K562 (cell line): ENCODE measurements at regions not wholly inside any gene's neighbourhood (a gene's known extent, or its start where the extent isn't known, plus 50 kb on each side); places are given as distances from the start of the nearest gene placed in this dataset.
A peak's percentile ranks its signal among the peaks of the same experiment; 100 is the strongest.

ENCODE experiments used
- ATAC-seq: fragments of 200-7000 bp; cut with Tn5 transposase; 3 replicates; pipeline ENCODE4 v1.9.1; 2020; ENCODE audit warnings: moderate library complexity
- BruUV-seq: library from RNA; stranded (reverse); fragments of 400-500 nt; replicated peaks from 2 replicates; lab custom pipeline; 2021; lab: Mats Ljungman, UMichigan
- CTCF ChIA-PET: fragments of 300-600 bp; formaldehyde crosslinking; extraction: SDS; loops from one replicate; lab custom pipeline; 2021; ENCODE audit warnings: low intra/inter-chr PET ratio; lab: Yijun Ruan, JAX
- POLR2A ChIA-PET: fragments of 300-600, 350-650 bp; sonication (Branson Sonifier 250); formaldehyde crosslinking; extraction: SDS; loops from one replicate; lab custom pipeline; 2021; ENCODE audit warnings: antibody characterized with exemption, inconsistent platforms; lab: Yijun Ruan, JAX
- DNase-seq, 4 experiments: peaks; one replicate each; pipeline versions ENCODE4 v3.0.0 to v3.0.0-alpha.2; 2011 to 2018; ENCODE audit warnings: low spot score in 3 of 4, mixed read lengths in 3 of 4; ENCODE audit errors: extremely low read depth in 1 of 4
- FAIRE-seq: peaks from 2 replicates; lab custom pipeline; 2011; peaks lifted over from hg19 to GRCh38; lab: Jason Lieb, UNC
- H2AFZ ChIP-seq: 2 replicates; pipeline ENCODE4 v1.6.0; 2011; ENCODE audit warnings: low read depth, low read length, control low read depth, inconsistent platforms
- H3K27ac ChIP-seq: fragments of 200-600 bp; 3 replicates; pipeline ENCODE4 v1.8.0; 2011; ENCODE audit warnings: low read depth, mild to moderate bottlenecking, control low read depth, inconsistent platforms, low read length, moderate library complexity, mixed read lengths; ENCODE audit errors: extremely low read depth
- H3K27me3 ChIP-seq, 2 experiments: fragments of 300-600 bp in 1 of 2; 2 replicates in 1 of 2; 3 replicates in 1 of 2; pipeline versions ENCODE4 v1.6.0 to v1.8.0; 2011; ENCODE audit warnings: inconsistent platforms in 2 of 2, low read length in 2 of 2, mild to moderate bottlenecking in 1 of 2, mixed read lengths in 1 of 2, moderate library complexity in 1 of 2; ENCODE audit not compliant: control insufficient read depth in 2 of 2, insufficient read depth in 2 of 2
- H3K36me3 ChIP-seq: fragments of 300-600 bp; 3 replicates; pipeline ENCODE4 v1.8.0; 2011; ENCODE audit warnings: mild to moderate bottlenecking, low read length, inconsistent platforms; ENCODE audit not compliant: control insufficient read depth, insufficient read depth
- H3K4me1 ChIP-seq, 2 experiments: fragments of 200-600 bp in 1 of 2; replicated peaks in 1 of 2; 2 replicates in 1 of 2; 3 replicates in 1 of 2; pipeline versions ENCODE4 v1.5.1 to v1.8.0; 2011; ENCODE audit warnings: inconsistent platforms in 2 of 2, low read length in 2 of 2, mild to moderate bottlenecking in 1 of 2, mixed read lengths in 1 of 2, moderate library complexity in 1 of 2; ENCODE audit not compliant: control insufficient read depth in 2 of 2, insufficient read depth in 2 of 2
- H3K4me2 ChIP-seq: 2 replicates; pipeline ENCODE4 v1.6.1; 2011; ENCODE audit warnings: low read length, control low read depth, inconsistent platforms, mixed read lengths; ENCODE audit not compliant: insufficient read depth
- H3K4me3 ChIP-seq: fragments of 200-600 bp; sonication (generic), shearing (Covaris generic); 2 replicates; pipeline ENCODE4 v1.5.1; 2016; ENCODE audit warnings: control low read depth, inconsistent platforms
- H3K79me2 ChIP-seq: fragments of 200-600 bp; 3 replicates; pipeline ENCODE4 v1.8.0; 2011; ENCODE audit warnings: low read length, inconsistent platforms; ENCODE audit not compliant: control insufficient read depth, insufficient read depth
- H3K9ac ChIP-seq, 2 experiments: 2 replicates each; pipeline versions ENCODE4 v1.6.0 to v1.6.1; 2011; ENCODE audit warnings: low read depth in 2 of 2, low read length in 2 of 2, control low read depth in 1 of 2, inconsistent platforms in 1 of 2, mild to moderate bottlenecking in 1 of 2, mixed read lengths in 1 of 2; ENCODE audit not compliant: insufficient read depth in 1 of 2
- H3K9me1 ChIP-seq: one replicate; pipeline ENCODE4 v1.6.0; 2011; ENCODE audit warnings: inconsistent platforms, mild to moderate bottlenecking, low read length, moderate library complexity; ENCODE audit not compliant: control insufficient read depth, insufficient read depth
- H3K9me3 ChIP-seq: replicated peaks from 2 replicates; pipeline ENCODE4 v1.5.1; 2011; ENCODE audit warnings: low read depth, low read length, inconsistent platforms; ENCODE audit not compliant: control insufficient read depth, insufficient read depth
- H4K20me1 ChIP-seq: replicated peaks from 2 replicates; pipeline ENCODE4 v1.6.1; 2011; ENCODE audit warnings: low read length, inconsistent platforms, mixed read lengths; ENCODE audit not compliant: control insufficient read depth, insufficient read depth
- HDAC6 ChIP-seq: IDR thresholded peaks from 2 replicates; pipeline ENCODE4 v1.6.1; 2012; ENCODE audit warnings: low read depth, mild to moderate bottlenecking, control low read depth, inconsistent platforms, low read length, moderate library complexity
- MYBL2 ChIP-seq, 2 experiments: fragments of 450-650 bp in 1 of 2; sonication (generic) in 1 of 2; formaldehyde crosslinking in 1 of 2; IDR thresholded peaks; 2 replicates each; pipeline versions ENCODE4 v1.6.1 to v1.8.1; 2017 to 2022; ENCODE audit warnings: borderline replicate concordance in 1 of 2, inconsistent platforms in 1 of 2, low read depth in 1 of 2, mild to moderate bottlenecking in 1 of 2, missing genetic modification reagents in 1 of 2, moderate library complexity in 1 of 2
- POU5F1 ChIP-seq: fragments of 150-350 bp; IDR thresholded peaks from 2 replicates; pipeline ENCODE4 v1.6.1; 2014; ENCODE audit warnings: borderline replicate concordance, low read length, low read depth, mild to moderate bottlenecking; ENCODE audit not compliant: partially characterized antibody
- RCOR1 ChIP-seq, 2 experiments: IDR thresholded peaks; 2 replicates each; pipeline ENCODE4 v1.6.1; 2012; ENCODE audit warnings: low read depth in 2 of 2, low read length in 2 of 2, borderline replicate concordance in 1 of 2, improper control_type of control experiment in 1 of 2
- TAF1 ChIP-seq: IDR thresholded peaks from 2 replicates; pipeline ENCODE4 v1.6.1; 2011; ENCODE audit warnings: mild to moderate bottlenecking, low read length, moderate library complexity; ENCODE audit not compliant: insufficient read depth, control insufficient read depth, severe bottlenecking; ENCODE audit errors: extremely low read depth
- XRCC5 ChIP-seq: fragments of 200-400 bp; formaldehyde crosslinking; IDR thresholded peaks from 2 replicates; pipeline ENCODE4 v1.6.1; 2017; ENCODE audit warnings: low read depth, mild to moderate bottlenecking, low read length
- ZNF197 ChIP-seq: fragments of 200-800 bp; sonication (Bioruptor generic); IDR thresholded peaks from 2 replicates; pipeline ENCODE4 v1.6.1; 2016; ENCODE audit warnings: low read depth, missing genetic modification characterization, missing compliant biosample characterization
- ZNF764 ChIP-seq: fragments of 250-450 bp; sonication (Bioruptor Pico); IDR thresholded peaks from 2 replicates; pipeline ENCODE4 v1.4.0; 2020; ENCODE audit warnings: low read depth, mild to moderate bottlenecking, moderate library complexity
- ZNF780A ChIP-seq: fragments of 250-450 bp; sonication (Bioruptor Pico); IDR thresholded peaks from 2 replicates; pipeline ENCODE4 v1.5.0; 2021; ENCODE audit warnings: mild to moderate bottlenecking
- WGBS: fragments of 100-300 bp; shearing (Covaris generic); methylation state at CpG from one replicate; pipeline ENCODE4 v1.1.6; 2016; ENCODE audit warnings: low coverage, mixed read lengths; ENCODE audit not compliant: insufficient coverage; ENCODE audit errors: missing lambda C conversion rate; 5-methylcytosine and 5-hydroxymethylcytosine counted together
- in situ Hi-C: fragments of 300-500 bp; cut with MboI; formaldehyde crosslinking; loops from 4 replicates; pipeline ENCODE4 v1.15.0; 2018; ENCODE audit warnings: inconsistent platforms, mixed read lengths
- intact Hi-C: fragments of 100-400 bp; cut with micrococcal nuclease; formaldehyde crosslinking; loops from 2 replicates; pipeline ENCODE4 v1.14.2; 2022
- TF ChIP-seq, protein P1 (sequence below), 3 experiments: IDR thresholded peaks in 2 of 3; conservative IDR thresholded peaks in 1 of 3; 2 replicates each; pipeline ENCODE4 v1.5.1; 2011 to 2012; ENCODE audit warnings: low read length in 3 of 3, mild to moderate bottlenecking in 3 of 3, control low read depth in 2 of 3, improper control_type of control experiment in 1 of 3, inconsistent platforms in 1 of 3, low read depth in 1 of 3, mixed read lengths in 1 of 3, moderate library complexity in 1 of 3; ENCODE audit not compliant: insufficient read depth in 2 of 3
- TF ChIP-seq, protein P2 (sequence below), 2 experiments: IDR thresholded peaks; 2 replicates each; pipeline ENCODE4 v1.6.1; 2011; ENCODE audit warnings: borderline replicate concordance in 1 of 2, control low read depth in 1 of 2, low read depth in 1 of 2, low read length in 1 of 2, mild to moderate bottlenecking in 1 of 2, mixed read lengths in 1 of 2, moderate library complexity in 1 of 2; ENCODE audit not compliant: insufficient read depth in 1 of 2, insufficient read length in 1 of 2, poor library complexity in 1 of 2, severe bottlenecking in 1 of 2; ENCODE audit errors: extremely low read depth in 1 of 2
- TF ChIP-seq, protein P3 (sequence below): fragments of 450-650 bp; IDR thresholded peaks from 2 replicates; pipeline ENCODE4 v1.6.1; 2016; ENCODE audit warnings: borderline replicate concordance
- TF ChIP-seq, protein P4 (sequence below): sonication (generic); formaldehyde crosslinking; IDR thresholded peaks from 2 replicates; pipeline ENCODE4 v1.5.0; 2020; ENCODE audit warnings: missing genetic modification reagents

DNA sequence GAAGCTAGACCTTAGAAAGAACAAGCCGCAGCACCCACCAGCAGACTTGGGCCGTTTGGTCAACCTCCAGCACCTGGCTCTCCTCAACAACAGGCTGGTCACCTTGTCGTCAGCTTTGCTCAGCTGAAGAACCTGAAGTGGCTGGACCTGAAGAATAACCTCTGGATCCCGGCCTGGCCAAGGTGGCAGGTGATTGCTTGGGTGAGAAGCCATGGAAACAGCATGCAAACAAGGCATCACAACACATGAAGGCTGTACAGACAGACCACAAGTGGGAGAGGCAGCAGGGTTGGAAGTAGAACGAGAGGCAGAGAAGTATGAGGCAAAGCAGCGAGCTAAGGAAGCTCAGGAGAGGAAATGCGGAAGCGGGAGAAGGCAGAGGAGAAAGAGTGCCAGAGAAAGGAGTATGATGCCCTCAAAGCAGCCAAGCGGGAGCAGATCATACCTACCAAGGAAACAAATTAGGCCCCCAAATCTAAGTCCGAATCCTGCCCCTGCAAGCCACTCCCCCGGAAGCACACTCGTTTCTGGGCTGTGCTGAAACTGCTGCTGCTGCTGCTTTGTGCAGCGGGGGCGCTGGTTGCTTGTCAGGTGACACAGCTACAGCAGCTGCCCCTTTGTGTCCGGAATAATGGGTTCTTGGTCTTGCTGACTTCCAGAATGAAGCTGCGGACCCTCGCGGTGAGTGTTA lies 121.6 kb upstream of the LGSN start:
- Histone ChIP-seq H4K20me1 (no peaks in the 10 kb centered on the region), H2AFZ (peak overlapping the region; percentile 85), H3K9me3 (0 out of 2 replicates have a peak, but pooled peaks cover 3% of the 10 kb centered on the region), H3K9me1 (no peaks in the 10 kb centered on the region), H3K27ac (no peak overlapping the region), H3K4me3 (peak overlapping the region; percentile 20), H3K4me1 (no peaks in the 10 kb centered on the region; a peak in 1 of 5 replicates), H3K36me3 (no peaks in the 10 kb centered on the region), H3K27me3 (no peaks in the 10 kb centered on the region), H3K9ac (peak overlapping the region in 1 of 2 experiments; percentile 58; a peak in 1 of 4 replicates), H3K79me2 (no peaks in the 10 kb centered on the region), H3K4me2 (peak overlapping the region; percentile 68)
- no peak for FAIRE-seq
- ChIA-PET CTCF (no interaction called here), POLR2A (no interaction called here)
- in situ Hi-C loops, result no loop called here
- intact Hi-C loops, result loop anchor here (10.0 kb wide), 1 partner anchor 133 kb away; the partner anchor contains the start of genes LOC128125822 and PTP4A1
- ATAC-seq, result peak; percentile 96
- peak; percentile 13 to 48 (median 16) for DNase-seq
- 2% methylated on average over 18 of the region's 18 CpGs for WGBS
- BruUV-seq, result no TSS peak
- TF ChIP-seq POU5F1, result no peak
- TF ChIP-seq HDAC6, result no peak
- TF ChIP-seq, protein P1, sequence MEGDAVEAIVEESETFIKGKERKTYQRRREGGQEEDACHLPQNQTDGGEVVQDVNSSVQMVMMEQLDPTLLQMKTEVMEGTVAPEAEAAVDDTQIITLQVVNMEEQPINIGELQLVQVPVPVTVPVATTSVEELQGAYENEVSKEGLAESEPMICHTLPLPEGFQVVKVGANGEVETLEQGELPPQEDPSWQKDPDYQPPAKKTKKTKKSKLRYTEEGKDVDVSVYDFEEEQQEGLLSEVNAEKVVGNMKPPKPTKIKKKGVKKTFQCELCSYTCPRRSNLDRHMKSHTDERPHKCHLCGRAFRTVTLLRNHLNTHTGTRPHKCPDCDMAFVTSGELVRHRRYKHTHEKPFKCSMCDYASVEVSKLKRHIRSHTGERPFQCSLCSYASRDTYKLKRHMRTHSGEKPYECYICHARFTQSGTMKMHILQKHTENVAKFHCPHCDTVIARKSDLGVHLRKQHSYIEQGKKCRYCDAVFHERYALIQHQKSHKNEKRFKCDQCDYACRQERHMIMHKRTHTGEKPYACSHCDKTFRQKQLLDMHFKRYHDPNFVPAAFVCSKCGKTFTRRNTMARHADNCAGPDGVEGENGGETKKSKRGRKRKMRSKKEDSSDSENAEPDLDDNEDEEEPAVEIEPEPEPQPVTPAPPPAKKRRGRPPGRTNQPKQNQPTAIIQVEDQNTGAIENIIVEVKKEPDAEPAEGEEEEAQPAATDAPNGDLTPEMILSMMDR (IDR thresholded peaks at IDR 0.05 in 2 of 3, conservative IDR thresholded peaks at IDR 0.05 in 1 of 3; ENCODE audit: insufficient read depth in 2 of 3, low read depth in 1 of 3, low read length in 3 of 3), result peak in 1 of 3 experiments; percentile 11; a peak in 1 of 6 replicates
- no peak for TF ChIP-seq RCOR1 (IDR thresholded peaks at IDR 0.05; ENCODE audit: borderline replicate concordance in 1 of 2, low read depth in 2 of 2, low read length in 2 of 2)
- no peak for TF ChIP-seq ZNF197 (CRISPR knock-in tag)
- TF ChIP-seq, protein P2, sequence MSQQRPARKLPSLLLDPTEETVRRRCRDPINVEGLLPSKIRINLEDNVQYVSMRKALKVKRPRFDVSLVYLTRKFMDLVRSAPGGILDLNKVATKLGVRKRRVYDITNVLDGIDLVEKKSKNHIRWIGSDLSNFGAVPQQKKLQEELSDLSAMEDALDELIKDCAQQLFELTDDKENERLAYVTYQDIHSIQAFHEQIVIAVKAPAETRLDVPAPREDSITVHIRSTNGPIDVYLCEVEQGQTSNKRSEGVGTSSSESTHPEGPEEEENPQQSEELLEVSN (IDR thresholded peaks at IDR 0.05; ENCODE audit: borderline replicate concordance in 1 of 2, extremely low read depth in 1 of 2, insufficient read depth in 1 of 2, insufficient read length in 1 of 2, low read depth in 1 of 2, low read length in 1 of 2, poor library complexity in 1 of 2, severe bottlenecking in 1 of 2), result peak in 1 of 2 experiments; percentile 19
- TF ChIP-seq XRCC5, result no peak
- no peak for TF ChIP-seq ZNF764
- TF ChIP-seq TAF1, result no peak
- TF ChIP-seq, protein P3, sequence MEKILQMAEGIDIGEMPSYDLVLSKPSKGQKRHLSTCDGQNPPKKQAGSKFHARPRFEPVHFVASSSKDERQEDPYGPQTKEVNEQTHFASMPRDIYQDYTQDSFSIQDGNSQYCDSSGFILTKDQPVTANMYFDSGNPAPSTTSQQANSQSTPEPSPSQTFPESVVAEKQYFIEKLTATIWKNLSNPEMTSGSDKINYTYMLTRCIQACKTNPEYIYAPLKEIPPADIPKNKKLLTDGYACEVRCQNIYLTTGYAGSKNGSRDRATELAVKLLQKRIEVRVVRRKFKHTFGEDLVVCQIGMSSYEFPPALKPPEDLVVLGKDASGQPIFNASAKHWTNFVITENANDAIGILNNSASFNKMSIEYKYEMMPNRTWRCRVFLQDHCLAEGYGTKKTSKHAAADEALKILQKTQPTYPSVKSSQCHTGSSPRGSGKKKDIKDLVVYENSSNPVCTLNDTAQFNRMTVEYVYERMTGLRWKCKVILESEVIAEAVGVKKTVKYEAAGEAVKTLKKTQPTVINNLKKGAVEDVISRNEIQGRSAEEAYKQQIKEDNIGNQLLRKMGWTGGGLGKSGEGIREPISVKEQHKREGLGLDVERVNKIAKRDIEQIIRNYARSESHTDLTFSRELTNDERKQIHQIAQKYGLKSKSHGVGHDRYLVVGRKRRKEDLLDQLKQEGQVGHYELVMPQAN, result no peak
- TF ChIP-seq MYBL2 (IDR thresholded peaks at IDR 0.05; ENCODE audit: low read depth), result no peak
- no peak for TF ChIP-seq MYBL2 (CRISPR knock-in tag; IDR thresholded peaks at IDR 0.05; ENCODE audit: borderline replicate concordance)
- TF ChIP-seq, protein P4, sequence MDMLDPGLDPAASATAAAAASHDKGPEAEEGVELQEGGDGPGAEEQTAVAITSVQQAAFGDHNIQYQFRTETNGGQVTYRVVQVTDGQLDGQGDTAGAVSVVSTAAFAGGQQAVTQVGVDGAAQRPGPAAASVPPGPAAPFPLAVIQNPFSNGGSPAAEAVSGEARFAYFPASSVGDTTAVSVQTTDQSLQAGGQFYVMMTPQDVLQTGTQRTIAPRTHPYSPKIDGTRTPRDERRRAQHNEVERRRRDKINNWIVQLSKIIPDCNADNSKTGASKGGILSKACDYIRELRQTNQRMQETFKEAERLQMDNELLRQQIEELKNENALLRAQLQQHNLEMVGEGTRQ (CRISPR knock-in tag), result peak; percentile 59; the same call in 1 of the 2 replicates
- TF ChIP-seq ZNF780A (CRISPR knock-in tag), result no peak
